A549 (cell line): ENCODE measurements at regions not wholly inside any gene's neighbourhood (a gene's known extent, or its start where the extent isn't known, plus 50 kb on each side); places are given as distances from the start of the nearest gene placed in this dataset.
"Not testable (repeated sequence)": the region's sequence is repeated elsewhere in the genome, so short reads cannot be mapped to it uniquely, and the experiment has no call there.

ENCODE experiments used
- BHLHE40 ChIP-seq: IDR thresholded peaks from 2 replicates; pipeline ENCODE4 v1.6.1; 2012; ENCODE audit warnings: low read depth, low read length, inconsistent platforms
- CEBPB ChIP-seq, 2 experiments: fragments of >200 bp in 1 of 2; sonication (Bioruptor Twin) in 1 of 2; formaldehyde crosslinking in 1 of 2; IDR thresholded peaks; 2 replicates each; pipeline ENCODE4 v1.6.1; 2012 to 2016
- CTCF ChIP-seq: fragments of >200 bp; sonication (Bioruptor Twin); formaldehyde crosslinking; IDR thresholded peaks from 3 replicates; pipeline ENCODE4 v1.5.1; 2016
- MAX ChIP-seq: IDR thresholded peaks from 2 replicates; pipeline ENCODE4 v1.6.1; 2012
- RCOR1 ChIP-seq: fragments of 150-350 bp; IDR thresholded peaks from 2 replicates; pipeline ENCODE4 v1.6.1; 2014; ENCODE audit warnings: antibody characterized with exemption, low read length, low read depth
- ZNF302 ChIP-seq: fragments of 250-450 bp; sonication (Bioruptor Pico); IDR thresholded peaks from 2 replicates; pipeline ENCODE4 v1.9.0; 2021; ENCODE audit warnings: inconsistent platforms, mild to moderate bottlenecking, moderate library complexity

- TF ChIP-seq CTCF; BHLHE40; CEBPB (IDR thresholded peaks at IDR 0.05); MAX; ZNF302; RCOR1: not testable (repeated sequence)
Observed at GRCh38 chr7:50242111-50242510, 62.4 kb upstream of the IKZF1 start.
